Prostate gland (tissue), 2 donors: ENCODE measurements at regions not wholly inside any gene's neighbourhood (a gene's known extent, or its start where the extent isn't known, plus 50 kb on each side); places are given as distances from the start of the nearest gene placed in this dataset.

Experiments
- CTCF ChIP-seq, 4 experiments: fragments of 200-600 bp in 2 of 4; fragments of 450-650 bp in 2 of 4; sonication (generic) in 2 of 4; IDR thresholded peaks; 1 replicate in 3 of 4; 2 replicates in 1 of 4; pipeline ENCODE4 v1.5.1; 2016 to 2019; ENCODE audit warnings: antibody characterized with exemption in 4 of 4, mild to moderate bottlenecking in 2 of 4, moderate library complexity in 2 of 4
- POLR2AphosphoS5 ChIP-seq: sonication (generic); formaldehyde crosslinking; IDR thresholded peaks from one replicate; pipeline ENCODE4 v1.6.1; 2017; ENCODE audit warnings: antibody characterized with exemption

GRCh38 chr9:7360513-7360912, 439.1 kb downstream of the DMAC1 start:
- TF ChIP-seq CTCF (IDR thresholded peaks at IDR 0.05) (no peak), POLR2AphosphoS5 (no peak)
